Esophagus muscularis mucosa (tissue), 4 donors: ENCODE measurements at regions not wholly inside any gene's neighbourhood (a gene's known extent, or its start where the extent isn't known, plus 50 kb on each side); places are given as distances from the start of the nearest gene placed in this dataset.

Experiments used
- DNase-seq: peaks from one replicate; pipeline ENCODE4 v3.0.0-alpha.2; 2017; ENCODE audit errors: extremely low spot score
- H3K27ac ChIP-seq, 4 donors: fragments of 200-600 bp; sonication (generic); replicated peaks in 1 of 4; 1 replicate in 3 of 4; 2 replicates in 1 of 4; pipeline ENCODE4 v1.5.1; 2016 to 2019; ENCODE audit warnings: mild to moderate bottlenecking in 1 of 4
- H3K27me3 ChIP-seq, 4 donors: fragments of 200-600 bp; sonication (generic); one replicate each; pipeline versions ENCODE4 v1.5.1 to v1.6.0; 2016 to 2019
- H3K36me3 ChIP-seq, 4 donors: fragments of 200-600 bp; sonication (generic); one replicate each; pipeline ENCODE4 v1.5.1; 2016 to 2019
- H3K4me1 ChIP-seq, 4 donors: fragments of 200-600 bp; sonication (generic); one replicate each; pipeline ENCODE4 v1.5.1; 2016 to 2019
- H3K4me3 ChIP-seq, 4 donors: fragments of 200-600 bp; sonication (generic); 1 replicate in 2 of 4; 2 replicates in 2 of 4; pipeline ENCODE4 v1.5.1; 2016 to 2019; ENCODE audit warnings: mild to moderate bottlenecking in 4 of 4, moderate library complexity in 1 of 4
- H3K9me3 ChIP-seq, 4 donors: fragments of 200-600 bp; sonication (generic); 1 replicate in 3 of 4; 2 replicates in 1 of 4; pipeline ENCODE4 v1.5.1; 2016 to 2019
- CTCF ChIP-seq, 3 experiments: fragments of 200-600 bp in 2 of 3; fragments of 450-650 bp in 1 of 3; sonication (generic) in 2 of 3; IDR thresholded peaks; one replicate each; pipeline ENCODE4 v1.5.1; 2017 to 2019; ENCODE audit warnings: antibody characterized with exemption in 3 of 3, mild to moderate bottlenecking in 2 of 3, moderate library complexity in 1 of 3
- EP300 ChIP-seq: sonication (generic); formaldehyde crosslinking; IDR thresholded peaks from one replicate; pipeline ENCODE4 v1.6.1; 2017; ENCODE audit warnings: antibody characterized with exemption
- POLR2A ChIP-seq: fragments of 450-650 bp; IDR thresholded peaks from one replicate; pipeline ENCODE4 v1.6.1; 2017; ENCODE audit warnings: antibody characterized with exemption, moderate library complexity, mild to moderate bottlenecking, low read depth
- POLR2AphosphoS5 ChIP-seq, 2 donors: sonication (generic); formaldehyde crosslinking; IDR thresholded peaks; one replicate each; pipeline ENCODE4 v1.6.1; 2017; ENCODE audit warnings: antibody characterized with exemption in 2 of 2
- WGBS: methylation state at CpG from one replicate; pipeline ENCODE4 v1.1.5; 2018; 5-methylcytosine and 5-hydroxymethylcytosine counted together
- intact Hi-C: fragments of 100-400 bp; cut with DNase I; formaldehyde crosslinking; loops from one replicate; pipeline ENCODE4 v1.15.1; 2023

GRCh38 chr5:117973785-117974184 is 1014.6 kb downstream of the DTWD2 start:
- Histone ChIP-seq H3K9me3 (no peaks in the 10 kb centered on the region), H3K27ac (no peak overlapping the region), H3K27me3 (no peaks in the 10 kb centered on the region), H3K4me1 (peaks cover 0 to 14% (median 14%) of the 10 kb centered on the region in 4 donors), H3K36me3 (no peaks in the 10 kb centered on the region), H3K4me3 (no peak overlapping the region)
- TF ChIP-seq EP300 (no peak), CTCF (IDR thresholded peaks at IDR 0.05) (no peak)
- 92% methylated on average over 1 of the region's 1 CpG for WGBS
- intact Hi-C loops, result no loop called here
- DNase-seq, result no peak

GRCh38 chr5:117955831-117956230 is 1032.5 kb downstream of the DTWD2 start:
- no peaks in the 10 kb centered on the region for H3K9me3 ChIP-seq
- H3K36me3 ChIP-seq, result no peaks in the 10 kb centered on the region
- intact Hi-C loops, result no loop called here
- no peaks in the 10 kb centered on the region for H3K4me1 ChIP-seq
- no peak overlapping the region for H3K4me3 ChIP-seq
- no peak for DNase-seq
- WGBS, result 90% methylated on average over 3 of the region's 3 CpGs
- no peaks in the 10 kb centered on the region for H3K27me3 ChIP-seq
- TF ChIP-seq POLR2AphosphoS5 (IDR thresholded peaks at IDR 0.05) (no peak), CTCF (IDR thresholded peaks at IDR 0.05) (no peak), POLR2A (no peak), EP300 (no peak)
- H3K27ac ChIP-seq, result no peak overlapping the region

GRCh38 chr5:117954331-117954730 is 1034.0 kb downstream of the DTWD2 start:
- WGBS, result 85% methylated on average over 1 of the region's 1 CpG
- intact Hi-C loops, result no loop called here
- TF ChIP-seq EP300 (no peak), CTCF (IDR thresholded peaks at IDR 0.05) (no peak), POLR2A (no peak), POLR2AphosphoS5 (IDR thresholded peaks at IDR 0.05) (no peak)
- Histone ChIP-seq H3K27me3 (no peaks in the 10 kb centered on the region), H3K9me3 (no peaks in the 10 kb centered on the region), H3K4me3 (no peak overlapping the region), H3K27ac (no peak overlapping the region), H3K4me1 (no peaks in the 10 kb centered on the region), H3K36me3 (no peaks in the 10 kb centered on the region)
- DNase-seq, result no peak

- no peaks in the 10 kb centered on the region for H3K27me3 ChIP-seq
- 93% methylated on average over 13 of the region's 13 CpGs for WGBS
- no peak overlapping the region for H3K4me3 ChIP-seq
- no peak overlapping the region for H3K27ac ChIP-seq
- no peaks in the 10 kb centered on the region for H3K4me1 ChIP-seq
- DNase-seq, result no peak
- no peak for TF ChIP-seq POLR2AphosphoS5 (IDR thresholded peaks at IDR 0.05)
- H3K9me3 ChIP-seq, result no peaks in the 10 kb centered on the region
- intact Hi-C loops, result no loop called here
- H3K36me3 ChIP-seq, result no peaks in the 10 kb centered on the region
Observed at GRCh38 chr5:117953272-117953671, 1035.1 kb downstream of the DTWD2 start.

- 96% methylated on average over 2 of the region's 2 CpGs for WGBS
- Histone ChIP-seq H3K9me3 (no peaks in the 10 kb centered on the region), H3K27me3 (no peaks in the 10 kb centered on the region), H3K36me3 (no peaks in the 10 kb centered on the region), H3K4me3 (no peak overlapping the region), H3K27ac (no peak overlapping the region), H3K4me1 (no peaks in the 10 kb centered on the region)
- no peak for DNase-seq
- intact Hi-C loops, result no loop called here
- TF ChIP-seq POLR2AphosphoS5 (IDR thresholded peaks at IDR 0.05) (no peak), EP300 (no peak), CTCF (IDR thresholded peaks at IDR 0.05) (no peak), POLR2A (no peak)
Observed at GRCh38 chr5:117947836-117948235, 1040.5 kb downstream of the DTWD2 start.
